Esophagus mucosa (tissue), 1 donor: ENCODE measurements at regions not wholly inside any gene's neighbourhood (a gene's known extent, or its start where the extent isn't known, plus 50 kb on each side); places are given as distances from the start of the nearest gene placed in this dataset.

Experiments used
- ATAC-seq: fragments of 200-7000 bp; cut with Tn5 transposase; one replicate; pipeline ENCODE4 v1.9.1; 2020
- donor health status: DM: yes; HTN: yes; CAD: no.

- peak; percentile 50 for ATAC-seq
Measured at GRCh38 chr6:22886650-22887581, 317.6 kb downstream of the HDGFL1 start.

GRCh38 chr6:22888163-22888752 lies 318.9 kb downstream of the HDGFL1 start:
- peak; percentile 54 for ATAC-seq

GRCh38 chr6:22891934-22892333 lies 322.6 kb downstream of the HDGFL1 start:
- no peak for ATAC-seq

GRCh38 chr6:22892452-22892851 lies 323.1 kb downstream of the HDGFL1 start:
- ATAC-seq: peak; percentile 73

- no peak for ATAC-seq
Measured at GRCh38 chr6:22896696-22897095, 327.3 kb downstream of the HDGFL1 start.

- ATAC-seq: no peak
Measured at GRCh38 chr6:22899426-22899825, 330.1 kb downstream of the HDGFL1 start.

- ATAC-seq: no peak
Measured at GRCh38 chr6:22903826-22904225, 334.5 kb downstream of the HDGFL1 start.

- ATAC-seq: no peak
Measured at GRCh38 chr6:22904431-22904830, 335.1 kb downstream of the HDGFL1 start.

GRCh38 chr6:22906091-22906549 lies 336.8 kb downstream of the HDGFL1 start:
- ATAC-seq: no peak

- ATAC-seq: no peak
Measured at GRCh38 chr6:22907085-22907484, 337.7 kb downstream of the HDGFL1 start.

- no peak for ATAC-seq
Measured at GRCh38 chr6:22910370-22910769, 341.0 kb downstream of the HDGFL1 start.

- ATAC-seq: no peak
Measured at GRCh38 chr6:22913612-22914011, 344.2 kb downstream of the HDGFL1 start.

- ATAC-seq: no peak
Measured at GRCh38 chr6:22917344-22917743, 348.0 kb downstream of the HDGFL1 start.

GRCh38 chr6:22921828-22922227 lies 352.5 kb downstream of the HDGFL1 start:
- no peak for ATAC-seq

GRCh38 chr6:22925304-22925835 lies 356.0 kb downstream of the HDGFL1 start:
- no peak for ATAC-seq

GRCh38 chr6:22925920-22926789 lies 356.8 kb downstream of the HDGFL1 start:
- no peak for ATAC-seq

- ATAC-seq: no peak
Measured at GRCh38 chr6:22926790-22927354, 357.5 kb downstream of the HDGFL1 start.

- ATAC-seq: no peak
Measured at GRCh38 chr6:22928775-22929174, 359.4 kb downstream of the HDGFL1 start.

- ATAC-seq: no peak
Measured at GRCh38 chr6:22929311-22929985, 360.1 kb downstream of the HDGFL1 start.

- no peak for ATAC-seq
Measured at GRCh38 chr6:22940581-22941290, 371.4 kb downstream of the HDGFL1 start.

- no peak for ATAC-seq
Measured at GRCh38 chr6:22942403-22942802, 373.0 kb downstream of the HDGFL1 start.
